ENCODE measurements at regions not wholly inside any gene's neighbourhood (a gene's known extent, or its start where the extent isn't known, plus 50 kb on each side); places are given as distances from the start of the nearest gene placed in this dataset.

DNA sequence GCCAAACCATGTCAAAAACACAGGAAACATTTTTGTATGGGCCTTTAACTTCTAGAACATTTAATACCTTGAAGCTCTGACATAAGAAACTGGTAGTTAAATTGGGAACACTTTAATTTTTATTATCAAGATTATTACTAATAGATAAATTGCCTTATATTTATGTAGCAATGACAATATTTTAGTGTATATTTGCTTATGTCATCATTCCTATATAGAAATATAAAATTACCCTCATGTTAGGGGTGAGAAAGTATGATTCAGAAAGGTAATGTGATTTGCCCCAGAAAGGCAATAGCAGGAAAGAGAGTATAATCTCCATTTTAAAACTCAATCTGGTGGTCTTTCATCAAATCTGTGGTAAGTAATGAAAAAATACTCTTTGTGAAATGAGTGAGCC is 147.4 kb downstream of the IL15 start:
- TF ChIP-seq, protein P1, sequence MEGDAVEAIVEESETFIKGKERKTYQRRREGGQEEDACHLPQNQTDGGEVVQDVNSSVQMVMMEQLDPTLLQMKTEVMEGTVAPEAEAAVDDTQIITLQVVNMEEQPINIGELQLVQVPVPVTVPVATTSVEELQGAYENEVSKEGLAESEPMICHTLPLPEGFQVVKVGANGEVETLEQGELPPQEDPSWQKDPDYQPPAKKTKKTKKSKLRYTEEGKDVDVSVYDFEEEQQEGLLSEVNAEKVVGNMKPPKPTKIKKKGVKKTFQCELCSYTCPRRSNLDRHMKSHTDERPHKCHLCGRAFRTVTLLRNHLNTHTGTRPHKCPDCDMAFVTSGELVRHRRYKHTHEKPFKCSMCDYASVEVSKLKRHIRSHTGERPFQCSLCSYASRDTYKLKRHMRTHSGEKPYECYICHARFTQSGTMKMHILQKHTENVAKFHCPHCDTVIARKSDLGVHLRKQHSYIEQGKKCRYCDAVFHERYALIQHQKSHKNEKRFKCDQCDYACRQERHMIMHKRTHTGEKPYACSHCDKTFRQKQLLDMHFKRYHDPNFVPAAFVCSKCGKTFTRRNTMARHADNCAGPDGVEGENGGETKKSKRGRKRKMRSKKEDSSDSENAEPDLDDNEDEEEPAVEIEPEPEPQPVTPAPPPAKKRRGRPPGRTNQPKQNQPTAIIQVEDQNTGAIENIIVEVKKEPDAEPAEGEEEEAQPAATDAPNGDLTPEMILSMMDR (conservative IDR thresholded peaks at IDR 0.05) = no peak
- TF ChIP-seq EZH2 (IDR thresholded peaks at IDR 0.05; ENCODE audit: low read depth) = no peak
- no peak for DNase-seq
- Histone ChIP-seq H4K20me1 (ENCODE audit: insufficient read depth) (no peaks in the 10 kb centered on the region), H3K4me1 (replicated peaks; ENCODE audit: insufficient read depth) (no peaks in the 10 kb centered on the region), H3K27ac (no peak overlapping the region), H3K27me3 (ENCODE audit: insufficient read depth, low read depth) (no peaks in the 10 kb centered on the region), H3K36me3 (ENCODE audit: low read depth) (no peaks in the 10 kb centered on the region), H3K4me2 (no peak overlapping the region), H3K79me2 (ENCODE audit: low read depth) (no peaks in the 10 kb centered on the region), H3K9me2 (ENCODE audit: insufficient read depth) (no peaks in the 10 kb centered on the region), H2AFZ (no peak overlapping the region), H3K4me3 (no peak overlapping the region), H3F3A (ENCODE audit: insufficient read depth, low read depth) (no peaks in the 10 kb centered on the region), H3K9me3 (ENCODE audit: insufficient read depth, low read depth) (no peaks in the 10 kb centered on the region)
- ChIA-PET POLR2A (ENCODE audit: unreplicated experiment) (no interaction called here), CTCF (no interaction called here)
- BruUV-seq (replicated peaks) = no TSS peak
- intact Hi-C loops (cut with micrococcal nuclease; ENCODE audit: unreplicated experiment) = no loop called here

- no peak overlapping the region for H2AFZ ChIP-seq
- no peaks in the 10 kb centered on the region for H4K20me1 ChIP-seq (ENCODE audit: insufficient read depth)
- POLR2A ChIA-PET (ENCODE audit: unreplicated experiment) = no interaction called here
- no peak overlapping the region for H3K4me3 ChIP-seq
- CTCF ChIA-PET = no interaction called here
- TF ChIP-seq, protein P1 (conservative IDR thresholded peaks at IDR 0.05) = no peak
- TF ChIP-seq EZH2 (IDR thresholded peaks at IDR 0.05; ENCODE audit: low read depth) = no peak
- no peaks in the 10 kb centered on the region for H3K36me3 ChIP-seq (ENCODE audit: low read depth)
- no peaks in the 10 kb centered on the region for H3K9me3 ChIP-seq (ENCODE audit: insufficient read depth, low read depth)
- no peaks in the 10 kb centered on the region for H3K9me2 ChIP-seq (ENCODE audit: insufficient read depth)
- H3K4me1 ChIP-seq (replicated peaks; ENCODE audit: insufficient read depth) = no peaks in the 10 kb centered on the region
- intact Hi-C loops (cut with micrococcal nuclease; ENCODE audit: unreplicated experiment) = no loop called here
- no TSS peak for BruUV-seq (replicated peaks)
- H3K4me2 ChIP-seq = no peak overlapping the region
- no peak for DNase-seq
- H3K79me2 ChIP-seq (ENCODE audit: low read depth) = no peaks in the 10 kb centered on the region
- H3F3A ChIP-seq (ENCODE audit: insufficient read depth, low read depth) = no peaks in the 10 kb centered on the region
- no peaks in the 10 kb centered on the region for H3K27me3 ChIP-seq (ENCODE audit: insufficient read depth, low read depth)
- H3K27ac ChIP-seq = no peak overlapping the region
Observed at GRCh38 chr4:141786946-141787345, 150.6 kb downstream of the IL15 start.

DNA sequence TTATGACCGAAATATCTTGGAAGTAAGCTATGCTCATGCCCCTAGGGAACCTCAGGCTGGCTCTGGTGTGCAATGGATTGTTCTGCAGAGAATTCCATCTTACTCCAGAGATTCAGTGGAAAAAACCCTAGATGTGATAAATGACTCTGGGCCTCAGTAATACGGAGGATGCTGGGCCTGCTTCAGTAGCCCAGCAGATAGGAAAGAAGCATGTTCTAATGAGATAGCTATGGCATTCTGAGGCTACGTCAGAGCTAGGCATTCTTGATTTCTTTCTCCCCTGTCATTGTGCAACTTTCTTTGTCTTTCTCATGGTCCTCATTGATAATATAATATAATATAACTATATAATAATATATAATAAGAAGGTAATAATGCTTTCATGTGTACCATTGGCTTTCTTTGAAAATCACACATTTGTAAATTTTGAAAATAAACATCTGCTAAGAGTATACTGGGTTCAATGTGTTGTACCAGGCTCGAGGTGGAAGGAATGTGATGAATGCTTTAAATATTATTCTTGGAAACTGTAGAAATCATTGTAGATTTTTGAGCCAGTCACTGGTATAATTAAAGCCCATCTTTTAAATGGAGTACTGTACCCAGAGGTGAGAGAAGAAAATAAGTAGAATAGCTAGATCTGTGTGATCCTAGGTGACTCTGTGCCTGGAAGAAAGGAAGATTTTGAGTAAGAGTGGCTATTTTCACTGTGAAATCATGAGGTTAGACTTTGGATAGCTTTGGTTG is 152.0 kb downstream of the IL15 start:
- intact Hi-C loops (cut with micrococcal nuclease; ENCODE audit: unreplicated experiment) = no loop called here
- Histone ChIP-seq H3K27me3 (ENCODE audit: insufficient read depth, low read depth) (no peaks in the 10 kb centered on the region), H3K27ac (no peak overlapping the region), H3K9me3 (ENCODE audit: insufficient read depth, low read depth) (no peaks in the 10 kb centered on the region), H3K79me2 (ENCODE audit: low read depth) (no peaks in the 10 kb centered on the region), H3K4me1 (replicated peaks; ENCODE audit: insufficient read depth) (no peaks in the 10 kb centered on the region), H4K20me1 (ENCODE audit: insufficient read depth) (no peaks in the 10 kb centered on the region), H3K36me3 (ENCODE audit: low read depth) (no peaks in the 10 kb centered on the region), H3K9me2 (ENCODE audit: insufficient read depth) (no peaks in the 10 kb centered on the region), H2AFZ (no peak overlapping the region), H3K4me3 (no peak overlapping the region), H3K4me2 (no peak overlapping the region), H3F3A (ENCODE audit: insufficient read depth, low read depth) (no peaks in the 10 kb centered on the region)
- ChIA-PET POLR2A (ENCODE audit: unreplicated experiment) (no interaction called here), CTCF (no interaction called here)
- no TSS peak for BruUV-seq (replicated peaks)
- no peak for DNase-seq
- TF ChIP-seq EZH2 (IDR thresholded peaks at IDR 0.05; ENCODE audit: low read depth) = no peak
- TF ChIP-seq, protein P1 (conservative IDR thresholded peaks at IDR 0.05) = no peak
